DND-41 (cell line): ENCODE measurements at regions not wholly inside any gene's neighbourhood (a gene's known extent, or its start where the extent isn't known, plus 50 kb on each side); places are given as distances from the start of the nearest gene placed in this dataset.

Experiments
- EZH2 ChIP-seq: IDR thresholded peaks from 3 replicates; pipeline ENCODE4 v1.6.1; 2012; ENCODE audit warnings: borderline replicate concordance, low read depth, mild to moderate bottlenecking, moderate library complexity, low read length, inconsistent platforms; ENCODE audit not compliant: severe bottlenecking
- TF ChIP-seq, protein P1 (sequence below): IDR thresholded peaks from 2 replicates; pipeline ENCODE4 v1.5.1; 2012; ENCODE audit warnings: borderline replicate concordance, low read length, moderate library complexity, mild to moderate bottlenecking; ENCODE audit not compliant: poor library complexity, severe bottlenecking; ENCODE audit errors: extremely low read depth

- TF ChIP-seq, protein P1, sequence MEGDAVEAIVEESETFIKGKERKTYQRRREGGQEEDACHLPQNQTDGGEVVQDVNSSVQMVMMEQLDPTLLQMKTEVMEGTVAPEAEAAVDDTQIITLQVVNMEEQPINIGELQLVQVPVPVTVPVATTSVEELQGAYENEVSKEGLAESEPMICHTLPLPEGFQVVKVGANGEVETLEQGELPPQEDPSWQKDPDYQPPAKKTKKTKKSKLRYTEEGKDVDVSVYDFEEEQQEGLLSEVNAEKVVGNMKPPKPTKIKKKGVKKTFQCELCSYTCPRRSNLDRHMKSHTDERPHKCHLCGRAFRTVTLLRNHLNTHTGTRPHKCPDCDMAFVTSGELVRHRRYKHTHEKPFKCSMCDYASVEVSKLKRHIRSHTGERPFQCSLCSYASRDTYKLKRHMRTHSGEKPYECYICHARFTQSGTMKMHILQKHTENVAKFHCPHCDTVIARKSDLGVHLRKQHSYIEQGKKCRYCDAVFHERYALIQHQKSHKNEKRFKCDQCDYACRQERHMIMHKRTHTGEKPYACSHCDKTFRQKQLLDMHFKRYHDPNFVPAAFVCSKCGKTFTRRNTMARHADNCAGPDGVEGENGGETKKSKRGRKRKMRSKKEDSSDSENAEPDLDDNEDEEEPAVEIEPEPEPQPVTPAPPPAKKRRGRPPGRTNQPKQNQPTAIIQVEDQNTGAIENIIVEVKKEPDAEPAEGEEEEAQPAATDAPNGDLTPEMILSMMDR = no peak
- no peak for TF ChIP-seq EZH2
These were observed 182.8 kb downstream of the RBM43 start for GRCh38 chr2:151078889-151079288.
